Esophagus squamous epithelium (tissue), 4 donors: ENCODE measurements at regions not wholly inside any gene's neighbourhood (a gene's known extent, or its start where the extent isn't known, plus 50 kb on each side); places are given as distances from the start of the nearest gene placed in this dataset.

Experiments
- CTCF ChIP-seq, 6 experiments: fragments of 450-650 bp in 4 of 6; fragments of 200-600 bp in 2 of 6; sonication (generic) in 2 of 6; IDR thresholded peaks; one replicate each; pipeline ENCODE4 v1.5.1; 2016 to 2019; ENCODE audit warnings: antibody characterized with exemption in 6 of 6, mild to moderate bottlenecking in 4 of 6, moderate library complexity in 4 of 6
- POLR2A ChIP-seq, 4 donors: fragments of 450-650 bp; IDR thresholded peaks; one replicate each; pipeline ENCODE4 v1.6.1; 2017; ENCODE audit warnings: antibody characterized with exemption in 4 of 4, mild to moderate bottlenecking in 4 of 4, moderate library complexity in 3 of 4

- TF ChIP-seq POLR2A (IDR thresholded peaks at IDR 0.05), result no peak
- TF ChIP-seq CTCF (IDR thresholded peaks at IDR 0.05), result no peak
Measured at GRCh38 chr3:109570408-109570807, 233.1 kb upstream of the DPPA4 start.
